GM20000 (cell line): ENCODE measurements at regions not wholly inside any gene's neighbourhood (a gene's known extent, or its start where the extent isn't known, plus 50 kb on each side); places are given as distances from the start of the nearest gene placed in this dataset.
"Not testable (repeated sequence)": the region's sequence is repeated elsewhere in the genome, so short reads cannot be mapped to it uniquely, and the experiment has no call there.

Experiments
- DNase-seq: peaks from one replicate; pipeline ENCODE4 v3.0.0; 2012; ENCODE audit warnings: low spot score
- TF ChIP-seq, protein P1 (sequence below): IDR thresholded peaks from 2 replicates; pipeline ENCODE4 v1.5.1; 2012; ENCODE audit warnings: mild to moderate bottlenecking, control low read depth; ENCODE audit errors: extremely low read depth, missing control alignments

- TF ChIP-seq, protein P1, sequence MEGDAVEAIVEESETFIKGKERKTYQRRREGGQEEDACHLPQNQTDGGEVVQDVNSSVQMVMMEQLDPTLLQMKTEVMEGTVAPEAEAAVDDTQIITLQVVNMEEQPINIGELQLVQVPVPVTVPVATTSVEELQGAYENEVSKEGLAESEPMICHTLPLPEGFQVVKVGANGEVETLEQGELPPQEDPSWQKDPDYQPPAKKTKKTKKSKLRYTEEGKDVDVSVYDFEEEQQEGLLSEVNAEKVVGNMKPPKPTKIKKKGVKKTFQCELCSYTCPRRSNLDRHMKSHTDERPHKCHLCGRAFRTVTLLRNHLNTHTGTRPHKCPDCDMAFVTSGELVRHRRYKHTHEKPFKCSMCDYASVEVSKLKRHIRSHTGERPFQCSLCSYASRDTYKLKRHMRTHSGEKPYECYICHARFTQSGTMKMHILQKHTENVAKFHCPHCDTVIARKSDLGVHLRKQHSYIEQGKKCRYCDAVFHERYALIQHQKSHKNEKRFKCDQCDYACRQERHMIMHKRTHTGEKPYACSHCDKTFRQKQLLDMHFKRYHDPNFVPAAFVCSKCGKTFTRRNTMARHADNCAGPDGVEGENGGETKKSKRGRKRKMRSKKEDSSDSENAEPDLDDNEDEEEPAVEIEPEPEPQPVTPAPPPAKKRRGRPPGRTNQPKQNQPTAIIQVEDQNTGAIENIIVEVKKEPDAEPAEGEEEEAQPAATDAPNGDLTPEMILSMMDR: no peak
- DNase-seq: no peak
Observed at GRCh38 chr9:26789959-26790358, 102.6 kb downstream of the CAAP1 start.

DNA sequence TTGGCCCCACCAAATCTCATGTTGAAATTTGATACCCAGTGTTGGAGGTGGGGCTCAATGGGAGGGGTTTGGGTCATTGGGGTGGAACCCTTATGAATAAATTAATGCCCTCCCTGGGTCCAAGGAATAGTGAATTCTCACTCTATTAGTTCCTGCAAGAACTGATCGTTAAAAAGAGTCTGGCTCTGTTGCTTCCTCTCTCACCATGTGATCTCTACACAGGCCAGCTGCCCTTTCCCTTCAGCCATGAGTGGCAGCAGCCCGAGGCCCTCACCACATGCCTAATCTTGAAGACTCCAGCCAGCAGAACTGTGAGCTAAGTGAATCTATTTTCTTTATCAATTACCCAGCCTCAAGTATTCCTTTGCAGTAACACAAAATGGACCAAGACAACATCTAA is 106.0 kb downstream of the CAAP1 start:
- TF ChIP-seq, protein P1: no peak
- no peak for DNase-seq

GRCh38 chr9:26782899-26783298 is 109.7 kb downstream of the CAAP1 start:
- DNase-seq: no peak
- TF ChIP-seq, protein P1: no peak

- TF ChIP-seq, protein P1: no peak
- no peak for DNase-seq
Observed at GRCh38 chr9:26781906-26782305, 110.7 kb downstream of the CAAP1 start.

- DNase-seq: not testable (repeated sequence)
Observed at GRCh38 chr9:26780307-26780706, 112.3 kb downstream of the CAAP1 start.

DNA sequence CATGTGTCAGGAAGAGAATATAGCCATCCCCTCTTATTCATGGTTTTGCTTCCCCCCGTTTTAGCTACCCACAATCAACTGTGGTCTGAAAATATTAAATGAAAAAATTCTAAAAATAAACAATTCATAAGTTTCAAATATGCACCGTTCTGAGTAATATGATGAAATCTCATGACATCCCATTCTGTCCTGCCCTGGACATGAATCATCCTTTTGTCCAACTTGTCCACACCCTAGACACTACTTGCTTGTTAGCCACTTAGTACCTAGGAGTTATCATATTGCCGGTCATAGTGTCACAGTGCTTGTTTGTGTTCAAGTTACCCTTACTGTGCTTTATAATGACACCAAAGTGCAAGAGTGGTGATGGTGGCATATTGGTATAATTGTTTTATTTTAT is 113.5 kb downstream of the CAAP1 start:
- DNase-seq: no peak
- TF ChIP-seq, protein P1: no peak

- TF ChIP-seq, protein P1: no peak
Observed at GRCh38 chr9:26775391-26775790, 117.2 kb downstream of the CAAP1 start.

DNA sequence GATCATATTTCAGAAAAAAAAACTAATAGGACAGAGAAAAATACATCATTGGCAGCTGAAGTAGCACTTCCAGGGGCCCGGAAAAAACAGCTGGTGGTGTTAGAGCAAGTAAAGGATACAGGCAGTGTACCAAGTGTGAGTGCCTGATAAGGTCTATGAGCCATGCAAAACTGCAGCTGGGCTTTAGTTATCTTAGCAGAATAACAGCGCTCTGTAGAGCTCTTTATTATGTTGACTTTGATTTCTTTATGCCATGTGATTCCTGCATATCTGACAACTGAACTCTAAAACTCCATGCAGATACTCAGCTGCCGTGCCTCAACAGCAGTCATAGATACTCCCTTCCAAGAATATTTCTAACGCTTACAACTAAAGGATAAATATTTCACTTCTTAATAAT is 119.5 kb downstream of the CAAP1 start:
- no peak for DNase-seq
- TF ChIP-seq, protein P1: no peak

More at GRCh38 chr9:26775391-26775790, 117.2 kb downstream of the CAAP1 start:
- DNase-seq: no peak
